ENCODE measurements at regions not wholly inside any gene's neighbourhood (a gene's known extent, or its start where the extent isn't known, plus 50 kb on each side); places are given as distances from the start of the nearest gene placed in this dataset.

DNA sequence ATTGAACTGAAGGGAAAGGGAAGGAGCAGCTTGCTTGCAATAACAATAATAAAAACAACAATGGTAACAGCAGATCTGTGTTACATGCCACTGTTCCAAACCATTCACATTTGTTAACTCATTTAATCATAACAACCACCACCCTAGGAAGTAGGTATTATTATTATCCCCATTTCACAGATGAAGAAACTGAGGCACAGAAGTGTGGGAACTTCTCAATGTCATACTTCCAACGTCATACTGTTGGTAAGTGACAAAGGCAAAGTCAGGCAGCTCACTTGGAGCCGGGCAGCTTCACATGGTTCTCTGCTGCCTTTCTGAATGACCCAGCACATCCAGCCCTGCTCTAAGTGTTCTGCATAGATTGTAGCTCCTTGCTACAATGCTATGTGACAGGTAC is 72.6 kb downstream of the FOXD1 start:
- Histone ChIP-seq H3K9me3 (no peaks in the 10 kb centered on the region), H3K36me3 (no peaks in the 10 kb centered on the region), H3K27me3 (peaks cover 0 to 26% of the 10 kb centered on the region in 2 donors), H3K4me3 (no peak overlapping the region), H3K4me1 (no peaks in the 10 kb centered on the region), H3K27ac (no peak overlapping the region)
- no peak for DNase-seq (ENCODE audit: low spot score in 2 of 2)
- TF ChIP-seq CTCF (IDR thresholded peaks at IDR 0.05) (no peak), POLR2AphosphoS5 (IDR thresholded peaks at IDR 0.05) (no peak)
- intact Hi-C loops (cut with DNase I; ENCODE audit: low total_unique reads), result no loop called here

GRCh38 chr5:73375191-73375545 is 73.4 kb downstream of the FOXD1 start:
- TF ChIP-seq CTCF (IDR thresholded peaks at IDR 0.05) (no peak), POLR2A (IDR thresholded peaks at IDR 0.05) (no peak), POLR2AphosphoS5 (IDR thresholded peaks at IDR 0.05) (no peak)
- no peak for DNase-seq (ENCODE audit: low spot score in 2 of 2)
- no peaks in the 10 kb centered on the region for H3K4me1 ChIP-seq
- H3K36me3 ChIP-seq, result no peaks in the 10 kb centered on the region
- peaks cover 0 to 19% of the 10 kb centered on the region in 2 donors for H3K27me3 ChIP-seq
- H3K4me3 ChIP-seq, result no peak overlapping the region
- no peaks in the 10 kb centered on the region for H3K9me3 ChIP-seq
- H3K27ac ChIP-seq, result no peak overlapping the region
- intact Hi-C loops (cut with DNase I; ENCODE audit: low total_unique reads), result no loop called here

DNA sequence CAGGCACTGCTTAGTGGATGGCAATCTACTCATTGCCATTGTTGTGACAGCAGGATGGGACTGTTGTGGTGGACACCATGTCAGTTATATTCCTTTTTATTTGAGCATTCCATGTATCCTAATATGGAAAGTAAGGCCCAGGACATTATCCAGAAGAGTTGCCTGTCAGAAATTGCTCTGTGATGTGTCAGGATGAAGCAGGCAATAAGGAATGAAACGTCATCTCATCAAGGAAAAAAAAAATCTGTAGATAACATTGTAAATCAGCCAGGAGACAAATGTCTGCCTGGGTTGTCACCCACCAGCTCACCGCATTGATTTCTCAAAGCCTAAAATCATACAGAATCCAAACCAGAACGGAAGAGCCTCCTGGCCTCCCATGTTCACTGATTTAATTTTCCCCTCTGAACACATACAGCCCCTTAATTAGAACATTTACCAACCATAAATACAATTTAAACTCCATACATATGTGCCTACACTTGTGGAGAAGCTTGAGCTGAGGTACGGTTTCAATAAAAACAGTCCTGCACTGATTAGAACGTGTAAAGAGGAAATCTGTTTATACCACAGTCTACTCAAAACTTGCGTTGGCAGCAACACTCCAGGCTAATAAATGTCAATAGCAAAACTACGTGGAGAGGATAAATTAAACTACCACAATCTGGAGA is 73.9 kb downstream of the FOXD1 start:
- Histone ChIP-seq H3K27ac (no peak overlapping the region), H3K4me3 (no peak overlapping the region), H3K36me3 (no peaks in the 10 kb centered on the region), H3K4me1 (no peaks in the 10 kb centered on the region), H3K9me3 (no peaks in the 10 kb centered on the region), H3K27me3 (peaks cover 0 to 14% of the 10 kb centered on the region in 2 donors)
- intact Hi-C loops (cut with DNase I; ENCODE audit: low total_unique reads), result no loop called here
- no peak for TF ChIP-seq POLR2AphosphoS5 (IDR thresholded peaks at IDR 0.05)
- TF ChIP-seq CTCF (IDR thresholded peaks at IDR 0.05), result no peak
- no peak for TF ChIP-seq POLR2A (IDR thresholded peaks at IDR 0.05)
- DNase-seq (ENCODE audit: low spot score in 2 of 2), result no peak

GRCh38 chr5:73373814-73374510 is 74.6 kb downstream of the FOXD1 start:
- Histone ChIP-seq H3K4me3 (no peak overlapping the region), H3K27ac (no peak overlapping the region), H3K9me3 (no peaks in the 10 kb centered on the region), H3K36me3 (no peaks in the 10 kb centered on the region), H3K4me1 (no peaks in the 10 kb centered on the region), H3K27me3 (peaks cover 0 to 9% of the 10 kb centered on the region in 2 donors)
- DNase-seq (ENCODE audit: low spot score in 2 of 2), result no peak
- intact Hi-C loops (cut with DNase I; ENCODE audit: low total_unique reads), result no loop called here
- no peak for TF ChIP-seq POLR2AphosphoS5 (IDR thresholded peaks at IDR 0.05)
- TF ChIP-seq CTCF (IDR thresholded peaks at IDR 0.05), result no peak
- no peak for TF ChIP-seq POLR2A (IDR thresholded peaks at IDR 0.05)

Measured in breast epithelium (tissue), 4 donors.